OCI-LY7 (cell line): ENCODE measurements at regions not wholly inside any gene's neighbourhood (a gene's known extent, or its start where the extent isn't known, plus 50 kb on each side); places are given as distances from the start of the nearest gene placed in this dataset.

Source experiments
- BruUV-seq: library from RNA; stranded (reverse); fragments of 400-500 nt; replicated peaks from 2 replicates; lab custom pipeline; 2021; lab: Mats Ljungman, UMichigan
- CTCF ChIA-PET: fragments of 300-600 bp; sonication (Branson Sonifier 250); formaldehyde crosslinking; loops from one replicate; lab custom pipeline; 2022; ENCODE audit warnings: antibody characterized with exemption; ENCODE audit not compliant: unreplicated experiment; lab: Charles Lee
- POLR2A ChIA-PET: fragments of 300-600 bp; sonication (Branson Sonifier 250); formaldehyde crosslinking; loops from one replicate; lab custom pipeline; 2022; ENCODE audit warnings: antibody characterized with exemption; lab: Charles Lee
- DNase-seq: peaks from one replicate; pipeline ENCODE4 v3.0.0-alpha.2; 2015; ENCODE audit warnings: low spot score
- H2AFZ ChIP-seq: fragments of 200-600 bp; sonication (generic), shearing (Covaris generic); 2 replicates; pipeline ENCODE4 v1.6.1; 2014; ENCODE audit warnings: mild to moderate bottlenecking, antibody characterized with exemption, low read length, moderate library complexity
- H3K27ac ChIP-seq: fragments of 200-600 bp; sonication (generic); 2 replicates; pipeline ENCODE4 v1.5.1; 2014; ENCODE audit warnings: mixed run types, low read depth, mild to moderate bottlenecking, moderate library complexity, low read length, inconsistent platforms; ENCODE audit not compliant: poor library complexity, severe bottlenecking
- H3K36me3 ChIP-seq: fragments of 200-600 bp; sonication (generic); 2 replicates; pipeline ENCODE4 v1.6.1; 2014; ENCODE audit warnings: mild to moderate bottlenecking, antibody characterized with exemption, low read length, moderate library complexity, mixed read lengths; ENCODE audit not compliant: insufficient read depth
- H3K4me1 ChIP-seq: fragments of 200-600 bp; sonication (generic); 2 replicates; pipeline ENCODE4 v1.5.1; 2014; ENCODE audit warnings: mild to moderate bottlenecking, low read length; ENCODE audit not compliant: insufficient read depth, poor library complexity, severe bottlenecking
- H3K4me2 ChIP-seq: fragments of 200-600 bp; sonication (generic); 2 replicates; pipeline ENCODE4 v1.6.1; 2014; ENCODE audit warnings: mild to moderate bottlenecking, low read length
- H3K4me3 ChIP-seq: fragments of 200-600 bp; sonication (generic); 2 replicates; pipeline ENCODE4 v1.5.1; 2014; ENCODE audit warnings: mild to moderate bottlenecking, low read depth, low read length; ENCODE audit not compliant: poor library complexity, severe bottlenecking
- H3K79me2 ChIP-seq: fragments of 200-600 bp; sonication (generic); 2 replicates; pipeline ENCODE4 v1.6.1; 2016; ENCODE audit warnings: low read depth, mild to moderate bottlenecking, low read length, moderate library complexity, mixed read lengths; ENCODE audit not compliant: insufficient read depth
- H3K9me2 ChIP-seq: fragments of 200-600 bp; sonication (generic); 2 replicates; pipeline ENCODE4 v1.6.1; 2016; ENCODE audit warnings: mild to moderate bottlenecking, low read length, mixed read lengths; ENCODE audit not compliant: insufficient read depth
- H3K9me3 ChIP-seq: fragments of 200-600 bp; sonication (generic); 2 replicates; pipeline ENCODE4 v1.6.1; 2014; ENCODE audit warnings: mild to moderate bottlenecking, mixed run types, low read length, mixed read lengths
- H4K20me1 ChIP-seq: fragments of 200-600 bp; sonication (generic); 2 replicates; pipeline ENCODE4 v1.6.1; 2014; ENCODE audit warnings: mild to moderate bottlenecking, antibody characterized with exemption, low read length, moderate library complexity, mixed read lengths; ENCODE audit not compliant: insufficient read depth
- EZH2phosphoT487 ChIP-seq: fragments of 200-600 bp; sonication (generic); IDR thresholded peaks from 2 replicates; pipeline ENCODE4 v1.6.1; 2018; ENCODE audit warnings: low read depth, borderline replicate concordance, mild to moderate bottlenecking, mixed run types, antibody characterized with exemption, low read length, moderate library complexity, mixed read lengths
- intact Hi-C: fragments of 100-400 bp; cut with micrococcal nuclease; formaldehyde crosslinking; loops from one replicate; pipeline ENCODE4 v1.10.0; 2022; ENCODE audit not compliant: unreplicated experiment
- TF ChIP-seq, protein P1 (sequence below): fragments of 200-600 bp; sonication (generic); conservative IDR thresholded peaks from 2 replicates; pipeline ENCODE4 v1.5.1; 2014; ENCODE audit warnings: mild to moderate bottlenecking, antibody characterized with exemption, low read length, moderate library complexity, mixed read lengths

DNA sequence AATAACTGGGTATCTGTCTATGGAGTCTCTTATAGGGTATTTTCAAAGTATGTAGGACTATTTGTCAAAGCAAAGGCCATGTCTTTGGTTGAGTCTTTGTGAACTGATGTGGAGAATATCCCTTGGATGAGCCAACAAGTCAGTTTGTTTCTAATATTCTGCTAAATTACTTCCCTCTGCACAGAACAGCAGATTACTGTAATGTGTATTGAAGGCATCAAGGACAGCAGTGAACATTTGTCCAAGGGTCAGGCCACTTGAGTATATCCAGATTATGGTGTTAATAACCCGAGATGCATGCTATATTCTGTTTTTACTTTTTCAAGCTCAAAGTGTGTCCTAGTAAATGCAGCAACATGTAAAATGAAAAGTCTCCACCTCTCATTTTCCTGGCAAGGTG, 144.2 kb upstream of the GLI3 start:
- CTCF ChIA-PET: no interaction called here
- no peaks in the 10 kb centered on the region for H3K9me2 ChIP-seq
- no TSS peak for BruUV-seq

DNA sequence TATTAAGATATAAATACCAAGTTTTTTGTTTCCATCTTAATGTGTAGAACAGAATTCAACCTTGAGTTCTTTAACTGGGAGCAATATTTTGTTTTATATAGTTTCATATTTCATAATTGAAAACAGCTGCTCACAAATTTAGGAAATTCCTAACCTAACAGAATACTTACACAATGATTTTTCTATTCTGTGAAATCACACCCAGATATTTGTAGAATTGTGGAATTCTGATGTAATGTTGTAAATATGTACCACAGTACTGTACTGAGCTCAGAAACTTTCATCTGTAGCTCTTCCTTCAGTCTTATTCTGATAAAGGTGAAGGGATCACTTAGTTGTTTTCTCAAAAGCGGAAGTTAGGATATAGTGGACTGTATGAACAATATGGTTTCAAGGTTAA, 143.4 kb upstream of the GLI3 start:
- Histone ChIP-seq H3K4me2 (no peak overlapping the region), H3K9me3 (no peaks in the 10 kb centered on the region), H3K4me3 (no peak overlapping the region), H3K27ac (no peak overlapping the region), H4K20me1 (no peaks in the 10 kb centered on the region), H2AFZ (no peak overlapping the region), H3K79me2 (no peaks in the 10 kb centered on the region), H3K9me2 (no peaks in the 10 kb centered on the region), H3K4me1 (no peaks in the 10 kb centered on the region), H3K36me3 (no peaks in the 10 kb centered on the region)
- TF ChIP-seq, protein P1, sequence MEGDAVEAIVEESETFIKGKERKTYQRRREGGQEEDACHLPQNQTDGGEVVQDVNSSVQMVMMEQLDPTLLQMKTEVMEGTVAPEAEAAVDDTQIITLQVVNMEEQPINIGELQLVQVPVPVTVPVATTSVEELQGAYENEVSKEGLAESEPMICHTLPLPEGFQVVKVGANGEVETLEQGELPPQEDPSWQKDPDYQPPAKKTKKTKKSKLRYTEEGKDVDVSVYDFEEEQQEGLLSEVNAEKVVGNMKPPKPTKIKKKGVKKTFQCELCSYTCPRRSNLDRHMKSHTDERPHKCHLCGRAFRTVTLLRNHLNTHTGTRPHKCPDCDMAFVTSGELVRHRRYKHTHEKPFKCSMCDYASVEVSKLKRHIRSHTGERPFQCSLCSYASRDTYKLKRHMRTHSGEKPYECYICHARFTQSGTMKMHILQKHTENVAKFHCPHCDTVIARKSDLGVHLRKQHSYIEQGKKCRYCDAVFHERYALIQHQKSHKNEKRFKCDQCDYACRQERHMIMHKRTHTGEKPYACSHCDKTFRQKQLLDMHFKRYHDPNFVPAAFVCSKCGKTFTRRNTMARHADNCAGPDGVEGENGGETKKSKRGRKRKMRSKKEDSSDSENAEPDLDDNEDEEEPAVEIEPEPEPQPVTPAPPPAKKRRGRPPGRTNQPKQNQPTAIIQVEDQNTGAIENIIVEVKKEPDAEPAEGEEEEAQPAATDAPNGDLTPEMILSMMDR: no peak
- TF ChIP-seq EZH2phosphoT487: no peak
- no peak for DNase-seq
- intact Hi-C loops: no loop called here
- BruUV-seq: no TSS peak
- POLR2A ChIA-PET: no interaction called here
- CTCF ChIA-PET: no interaction called here

More for the DNA sequence above, 144.2 kb upstream of the GLI3 start:
- Histone ChIP-seq H4K20me1 (no peaks in the 10 kb centered on the region), H3K36me3 (no peaks in the 10 kb centered on the region), H2AFZ (no peak overlapping the region), H3K79me2 (no peaks in the 10 kb centered on the region), H3K4me2 (no peak overlapping the region), H3K4me3 (no peak overlapping the region), H3K27ac (no peak overlapping the region), H3K9me3 (no peaks in the 10 kb centered on the region), H3K4me1 (no peaks in the 10 kb centered on the region)
- DNase-seq: no peak
- no peak for TF ChIP-seq EZH2phosphoT487
- intact Hi-C loops: no loop called here
- POLR2A ChIA-PET: interaction anchor here (0.7 to 1.0 kb wide), 2 partner anchors 8 to 10 kb away, joined by 3 to 4 read pairs; no protein-coding TSS in a partner anchor

DNA sequence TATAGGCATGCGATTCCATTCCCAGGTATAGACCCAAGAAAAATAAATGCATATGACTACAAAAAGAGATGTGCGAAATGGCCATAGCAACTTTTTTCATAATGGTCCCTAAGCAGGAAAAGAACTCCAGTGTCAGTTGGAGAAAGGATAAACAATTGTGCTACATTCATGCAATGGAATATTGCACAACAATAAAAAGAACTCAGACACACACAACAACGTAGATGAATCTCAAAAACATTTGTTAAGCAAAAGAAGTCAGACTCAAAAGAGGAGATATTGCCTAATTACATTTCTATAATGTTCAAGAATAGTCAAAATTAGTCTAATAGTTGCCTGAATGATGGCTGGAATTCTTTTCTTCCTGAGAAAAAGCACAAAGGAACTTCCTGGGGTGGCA, 141.1 kb upstream of the GLI3 start:
- Histone ChIP-seq H3K79me2 (no peaks in the 10 kb centered on the region), H3K4me1 (no peaks in the 10 kb centered on the region), H3K9me3 (no peaks in the 10 kb centered on the region), H4K20me1 (no peaks in the 10 kb centered on the region), H3K9me2 (no peaks in the 10 kb centered on the region), H3K36me3 (no peaks in the 10 kb centered on the region), H3K27ac (no peak overlapping the region), H3K4me3 (no peak overlapping the region), H2AFZ (no peak overlapping the region), H3K4me2 (no peak overlapping the region)
- intact Hi-C loops: no loop called here
- POLR2A ChIA-PET: no interaction called here
- no peak for DNase-seq
- CTCF ChIA-PET: no interaction called here
- TF ChIP-seq EZH2phosphoT487: no peak
- TF ChIP-seq, protein P1: no peak
- no TSS peak for BruUV-seq
